PC-9 (cell line): ENCODE measurements at regions not wholly inside any gene's neighbourhood (a gene's known extent, or its start where the extent isn't known, plus 50 kb on each side); places are given as distances from the start of the nearest gene placed in this dataset.

Source experiments
- BruUV-seq: library from RNA; stranded (reverse); fragments of 400-500 nt; replicated peaks from 2 replicates; lab custom pipeline; 2021; lab: Mats Ljungman, UMichigan
- CTCF ChIA-PET: fragments of 300-600 bp; sonication (Branson Sonifier 250); formaldehyde crosslinking; loops from one replicate; lab custom pipeline; 2022; ENCODE audit warnings: antibody characterized with exemption; lab: Charles Lee
- POLR2A ChIA-PET: fragments of 300-600 bp; sonication (Branson Sonifier 250); formaldehyde crosslinking; loops from one replicate; lab custom pipeline; 2022; ENCODE audit warnings: antibody characterized with exemption; ENCODE audit not compliant: unreplicated experiment; lab: Charles Lee
- DNase-seq, 2 experiments: peaks; one replicate each; pipeline versions ENCODE4 v3.0.0 to v3.0.0-alpha.2; 2015 to 2022; ENCODE audit warnings: mixed read lengths in 1 of 2
- H2AFZ ChIP-seq: fragments of 200-600 bp; sonication (generic); 2 replicates; pipeline ENCODE4 v1.8.1; 2017; ENCODE audit warnings: antibody characterized with exemption
- H3F3A ChIP-seq: fragments of 200-600 bp; sonication (generic); 2 replicates; pipeline ENCODE4 v1.8.1; 2017; ENCODE audit warnings: antibody characterized with exemption, mild to moderate bottlenecking, low read depth; ENCODE audit not compliant: insufficient read depth
- H3K27ac ChIP-seq: fragments of 200-600 bp; sonication (generic); 2 replicates; pipeline ENCODE4 v1.6.1; 2016; ENCODE audit warnings: mixed run types
- H3K27me3 ChIP-seq: fragments of 200-600 bp; sonication (generic); 2 replicates; pipeline ENCODE4 v1.6.1; 2016; ENCODE audit warnings: low read depth, mixed run types; ENCODE audit not compliant: insufficient read depth
- H3K36me3 ChIP-seq: fragments of 200-600 bp; sonication (generic); 2 replicates; pipeline ENCODE4 v1.6.1; 2016; ENCODE audit warnings: low read depth, mixed run types
- H3K4me1 ChIP-seq: fragments of 200-600 bp; sonication (generic); replicated peaks from 2 replicates; pipeline ENCODE4 v1.6.1; 2016; ENCODE audit warnings: mixed run types; ENCODE audit not compliant: insufficient read depth
- H3K4me2 ChIP-seq: fragments of 200-600 bp; sonication (generic); 2 replicates; pipeline ENCODE4 v1.6.1; 2017; ENCODE audit warnings: mixed run types
- H3K4me3 ChIP-seq: fragments of 200-600 bp; sonication (generic); 2 replicates; pipeline ENCODE4 v1.6.1; 2016; ENCODE audit warnings: mixed run types
- H3K79me2 ChIP-seq: fragments of 200-600 bp; sonication (generic); 2 replicates; pipeline ENCODE4 v1.6.1; 2017; ENCODE audit warnings: low read depth, mixed run types
- H3K9me2 ChIP-seq: fragments of 200-600 bp; sonication (generic); 2 replicates; pipeline ENCODE4 v1.8.1; 2017; ENCODE audit warnings: mild to moderate bottlenecking; ENCODE audit not compliant: insufficient read depth
- H3K9me3 ChIP-seq: fragments of 200-600 bp; sonication (generic); 2 replicates; pipeline ENCODE4 v1.8.1; 2016; ENCODE audit warnings: low read depth; ENCODE audit not compliant: insufficient read depth
- H4K20me1 ChIP-seq: fragments of 200-600 bp; sonication (generic); 2 replicates; pipeline ENCODE4 v1.8.1; 2017; ENCODE audit not compliant: insufficient read depth
- EZH2 ChIP-seq: fragments of 200-600 bp; sonication (generic); IDR thresholded peaks from 2 replicates; pipeline ENCODE4 v1.8.0; 2017; ENCODE audit warnings: antibody characterized with exemption, low read depth
- intact Hi-C: fragments of 100-400 bp; cut with micrococcal nuclease; formaldehyde crosslinking; loops from one replicate; pipeline ENCODE4 v1.10.0; 2022; ENCODE audit not compliant: unreplicated experiment
- TF ChIP-seq, protein P1 (sequence below): fragments of 200-600 bp; sonication (generic); conservative IDR thresholded peaks from 2 replicates; pipeline ENCODE4 v1.6.1; 2017; ENCODE audit warnings: mixed run types, antibody characterized with exemption, mild to moderate bottlenecking, moderate library complexity

DNA sequence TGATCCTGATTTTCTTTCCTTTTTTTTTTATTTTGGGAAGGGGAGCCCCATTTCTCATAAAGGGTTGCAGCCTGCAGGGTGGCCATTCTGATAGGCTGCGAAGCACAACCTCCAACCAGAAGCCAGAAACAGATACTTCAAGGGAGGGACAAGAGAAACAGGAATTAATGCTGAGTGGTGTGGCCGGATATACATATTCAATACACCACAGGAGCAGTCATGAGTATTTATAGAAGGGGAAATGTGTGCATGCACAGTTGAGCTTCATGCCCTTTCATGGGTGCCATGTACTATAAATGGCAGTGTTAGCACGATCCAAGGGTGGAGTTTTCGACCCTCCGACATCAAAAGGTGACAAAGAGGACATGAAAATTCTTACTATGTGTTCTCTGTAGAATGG lies 320.8 kb downstream of the CBLN1 start:
- H3K9me2 ChIP-seq, result no peaks in the 10 kb centered on the region
- H3K4me3 ChIP-seq, result no peak overlapping the region
- no peaks in the 10 kb centered on the region for H3F3A ChIP-seq
- H2AFZ ChIP-seq, result no peak overlapping the region
- H3K4me2 ChIP-seq, result no peak overlapping the region
- no peaks in the 10 kb centered on the region for H3K27me3 ChIP-seq
- peaks cover 10% of the 10 kb centered on the region; the same call in 1 of the 2 replicates for H3K4me1 ChIP-seq
- no peak for TF ChIP-seq EZH2
- TF ChIP-seq, protein P1, sequence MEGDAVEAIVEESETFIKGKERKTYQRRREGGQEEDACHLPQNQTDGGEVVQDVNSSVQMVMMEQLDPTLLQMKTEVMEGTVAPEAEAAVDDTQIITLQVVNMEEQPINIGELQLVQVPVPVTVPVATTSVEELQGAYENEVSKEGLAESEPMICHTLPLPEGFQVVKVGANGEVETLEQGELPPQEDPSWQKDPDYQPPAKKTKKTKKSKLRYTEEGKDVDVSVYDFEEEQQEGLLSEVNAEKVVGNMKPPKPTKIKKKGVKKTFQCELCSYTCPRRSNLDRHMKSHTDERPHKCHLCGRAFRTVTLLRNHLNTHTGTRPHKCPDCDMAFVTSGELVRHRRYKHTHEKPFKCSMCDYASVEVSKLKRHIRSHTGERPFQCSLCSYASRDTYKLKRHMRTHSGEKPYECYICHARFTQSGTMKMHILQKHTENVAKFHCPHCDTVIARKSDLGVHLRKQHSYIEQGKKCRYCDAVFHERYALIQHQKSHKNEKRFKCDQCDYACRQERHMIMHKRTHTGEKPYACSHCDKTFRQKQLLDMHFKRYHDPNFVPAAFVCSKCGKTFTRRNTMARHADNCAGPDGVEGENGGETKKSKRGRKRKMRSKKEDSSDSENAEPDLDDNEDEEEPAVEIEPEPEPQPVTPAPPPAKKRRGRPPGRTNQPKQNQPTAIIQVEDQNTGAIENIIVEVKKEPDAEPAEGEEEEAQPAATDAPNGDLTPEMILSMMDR, result no peak
- H3K79me2 ChIP-seq, result no peaks in the 10 kb centered on the region
- H3K9me3 ChIP-seq, result no peaks in the 10 kb centered on the region
- BruUV-seq, result no TSS peak
- no peaks in the 10 kb centered on the region for H4K20me1 ChIP-seq
- no peak overlapping the region for H3K27ac ChIP-seq
- H3K36me3 ChIP-seq, result no peaks in the 10 kb centered on the region
- intact Hi-C loops, result no loop called here
- CTCF ChIA-PET, result no interaction called here
- no peak for DNase-seq
- POLR2A ChIA-PET, result no interaction called here

DNA sequence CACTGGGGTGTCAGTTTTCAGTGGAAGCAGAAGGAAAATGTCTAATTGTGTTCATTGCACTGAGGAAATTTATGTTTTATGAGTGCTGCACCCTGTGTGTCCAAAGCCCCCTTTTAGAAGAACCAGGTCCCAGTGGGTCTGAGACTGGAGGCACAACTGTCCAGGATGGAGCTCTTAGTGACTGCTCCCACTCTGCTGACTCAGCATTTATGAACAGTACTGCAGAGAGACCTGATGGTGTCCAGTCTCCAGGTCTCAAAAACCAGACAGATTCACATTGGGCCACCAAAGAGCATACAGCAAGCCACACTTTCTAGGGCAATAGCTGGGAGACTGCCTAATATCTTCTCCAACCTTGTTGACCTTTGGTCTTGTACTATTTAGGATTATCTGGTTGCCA lies 321.9 kb downstream of the CBLN1 start:
- H3K4me2 ChIP-seq, result no peak overlapping the region
- no peaks in the 10 kb centered on the region for H3F3A ChIP-seq
- no TSS peak for BruUV-seq
- POLR2A ChIA-PET, result no interaction called here
- H3K27me3 ChIP-seq, result no peaks in the 10 kb centered on the region
- CTCF ChIA-PET, result no interaction called here
- DNase-seq, result no peak
- TF ChIP-seq EZH2, result no peak
- intact Hi-C loops, result no loop called here
- H3K9me2 ChIP-seq, result no peaks in the 10 kb centered on the region
- H3K4me3 ChIP-seq, result no peak overlapping the region
- no peaks in the 10 kb centered on the region for H3K9me3 ChIP-seq
- no peak overlapping the region for H3K27ac ChIP-seq
- peaks cover 8% of the 10 kb centered on the region; the same call in 1 of the 2 replicates for H3K4me1 ChIP-seq
- H4K20me1 ChIP-seq, result no peaks in the 10 kb centered on the region
- no peaks in the 10 kb centered on the region for H3K36me3 ChIP-seq
- no peak overlapping the region for H2AFZ ChIP-seq
- no peaks in the 10 kb centered on the region for H3K79me2 ChIP-seq

DNA sequence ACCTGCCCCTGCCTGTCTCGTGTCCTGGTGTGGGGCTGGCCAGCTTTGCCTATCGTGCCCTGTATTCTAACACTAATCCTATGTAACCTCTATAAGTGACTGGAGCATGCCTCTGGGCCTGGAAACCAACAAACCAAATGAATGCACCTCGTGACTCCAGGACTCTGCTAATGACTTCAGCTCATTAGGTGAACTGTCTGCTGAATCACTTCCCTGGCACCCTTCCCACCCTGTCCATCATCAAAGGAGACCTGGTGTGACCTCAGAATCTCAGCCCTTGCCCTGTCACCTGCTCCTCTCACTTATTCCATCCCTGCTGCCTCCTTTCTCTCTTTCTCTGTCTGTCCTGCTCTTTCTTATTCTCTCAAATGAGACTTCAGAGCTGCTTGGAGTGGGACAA lies 322.4 kb downstream of the CBLN1 start:
- H2AFZ ChIP-seq, result no peak overlapping the region

More for the DNA sequence above, 322.4 kb downstream of the CBLN1 start:
- no peaks in the 10 kb centered on the region for H3K27me3 ChIP-seq
- ChIA-PET CTCF (no interaction called here), POLR2A (no interaction called here)
- TF ChIP-seq, protein P1, result no peak
- no peak for TF ChIP-seq EZH2
- no peaks in the 10 kb centered on the region for H3K9me2 ChIP-seq
- H3F3A ChIP-seq, result no peaks in the 10 kb centered on the region
- no peak for DNase-seq
- intact Hi-C loops, result no loop called here
- H3K27ac ChIP-seq, result no peak overlapping the region
- H4K20me1 ChIP-seq, result no peaks in the 10 kb centered on the region
- H3K79me2 ChIP-seq, result no peaks in the 10 kb centered on the region
- H3K9me3 ChIP-seq, result no peaks in the 10 kb centered on the region
- peaks cover 6% of the 10 kb centered on the region; the same call in 1 of the 2 replicates for H3K4me1 ChIP-seq
- no TSS peak for BruUV-seq
- no peak overlapping the region for H3K4me3 ChIP-seq
- H3K36me3 ChIP-seq, result no peaks in the 10 kb centered on the region
- no peak overlapping the region for H3K4me2 ChIP-seq
